PC-9 (cell line): ENCODE measurements at regions not wholly inside any gene's neighbourhood (a gene's known extent, or its start where the extent isn't known, plus 50 kb on each side); places are given as distances from the start of the nearest gene placed in this dataset.

ENCODE experiments used
- BruUV-seq: library from RNA; stranded (reverse); fragments of 400-500 nt; replicated peaks from 2 replicates; lab custom pipeline; 2021; lab: Mats Ljungman, UMichigan
- CTCF ChIA-PET: fragments of 300-600 bp; sonication (Branson Sonifier 250); formaldehyde crosslinking; loops from one replicate; lab custom pipeline; 2022; ENCODE audit warnings: antibody characterized with exemption; lab: Charles Lee
- POLR2A ChIA-PET: fragments of 300-600 bp; sonication (Branson Sonifier 250); formaldehyde crosslinking; loops from one replicate; lab custom pipeline; 2022; ENCODE audit warnings: antibody characterized with exemption; ENCODE audit not compliant: unreplicated experiment; lab: Charles Lee
- DNase-seq, 2 experiments: peaks; one replicate each; pipeline versions ENCODE4 v3.0.0 to v3.0.0-alpha.2; 2015 to 2022; ENCODE audit warnings: mixed read lengths in 1 of 2
- H2AFZ ChIP-seq: fragments of 200-600 bp; sonication (generic); 2 replicates; pipeline ENCODE4 v1.8.1; 2017; ENCODE audit warnings: antibody characterized with exemption
- H3F3A ChIP-seq: fragments of 200-600 bp; sonication (generic); 2 replicates; pipeline ENCODE4 v1.8.1; 2017; ENCODE audit warnings: antibody characterized with exemption, mild to moderate bottlenecking, low read depth; ENCODE audit not compliant: insufficient read depth
- H3K27ac ChIP-seq: fragments of 200-600 bp; sonication (generic); 2 replicates; pipeline ENCODE4 v1.6.1; 2016; ENCODE audit warnings: mixed run types
- H3K27me3 ChIP-seq: fragments of 200-600 bp; sonication (generic); 2 replicates; pipeline ENCODE4 v1.6.1; 2016; ENCODE audit warnings: low read depth, mixed run types; ENCODE audit not compliant: insufficient read depth
- H3K36me3 ChIP-seq: fragments of 200-600 bp; sonication (generic); 2 replicates; pipeline ENCODE4 v1.6.1; 2016; ENCODE audit warnings: low read depth, mixed run types
- H3K4me1 ChIP-seq: fragments of 200-600 bp; sonication (generic); replicated peaks from 2 replicates; pipeline ENCODE4 v1.6.1; 2016; ENCODE audit warnings: mixed run types; ENCODE audit not compliant: insufficient read depth
- H3K4me2 ChIP-seq: fragments of 200-600 bp; sonication (generic); 2 replicates; pipeline ENCODE4 v1.6.1; 2017; ENCODE audit warnings: mixed run types
- H3K4me3 ChIP-seq: fragments of 200-600 bp; sonication (generic); 2 replicates; pipeline ENCODE4 v1.6.1; 2016; ENCODE audit warnings: mixed run types
- H3K79me2 ChIP-seq: fragments of 200-600 bp; sonication (generic); 2 replicates; pipeline ENCODE4 v1.6.1; 2017; ENCODE audit warnings: low read depth, mixed run types
- H3K9me2 ChIP-seq: fragments of 200-600 bp; sonication (generic); 2 replicates; pipeline ENCODE4 v1.8.1; 2017; ENCODE audit warnings: mild to moderate bottlenecking; ENCODE audit not compliant: insufficient read depth
- H3K9me3 ChIP-seq: fragments of 200-600 bp; sonication (generic); 2 replicates; pipeline ENCODE4 v1.8.1; 2016; ENCODE audit warnings: low read depth; ENCODE audit not compliant: insufficient read depth
- H4K20me1 ChIP-seq: fragments of 200-600 bp; sonication (generic); 2 replicates; pipeline ENCODE4 v1.8.1; 2017; ENCODE audit not compliant: insufficient read depth
- EZH2 ChIP-seq: fragments of 200-600 bp; sonication (generic); IDR thresholded peaks from 2 replicates; pipeline ENCODE4 v1.8.0; 2017; ENCODE audit warnings: antibody characterized with exemption, low read depth
- intact Hi-C: fragments of 100-400 bp; cut with micrococcal nuclease; formaldehyde crosslinking; loops from one replicate; pipeline ENCODE4 v1.10.0; 2022; ENCODE audit not compliant: unreplicated experiment
- TF ChIP-seq, protein P1 (sequence below): fragments of 200-600 bp; sonication (generic); conservative IDR thresholded peaks from 2 replicates; pipeline ENCODE4 v1.6.1; 2017; ENCODE audit warnings: mixed run types, antibody characterized with exemption, mild to moderate bottlenecking, moderate library complexity

DNA sequence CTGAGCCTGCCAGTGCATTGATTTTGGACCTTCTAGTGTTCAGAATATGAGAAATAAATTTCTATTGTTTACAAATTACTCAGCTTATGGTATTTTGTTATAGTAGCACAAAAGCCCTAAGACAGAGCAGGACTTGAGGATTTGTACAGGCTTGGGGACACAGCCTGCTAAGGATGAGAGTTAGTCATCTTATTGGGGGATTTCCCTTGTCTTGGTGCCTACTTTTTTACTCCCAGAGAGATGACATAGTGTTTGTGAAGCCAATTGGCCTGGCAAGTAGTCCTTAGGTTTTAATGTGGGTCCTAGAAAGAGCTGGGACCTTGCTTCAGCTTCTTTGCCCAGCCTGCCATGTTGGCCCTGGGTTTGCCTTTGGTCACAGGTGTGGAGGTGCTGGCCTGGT, 364.0 kb downstream of the REEP3 start:
- no peak overlapping the region for H3K4me2 ChIP-seq
- H3K4me1 ChIP-seq, result no peaks in the 10 kb centered on the region
- H3K27ac ChIP-seq, result no peak overlapping the region
- intact Hi-C loops, result no loop called here
- H3K27me3 ChIP-seq, result peaks cover 14% of the 10 kb centered on the region
- no peak overlapping the region for H2AFZ ChIP-seq
- no peak for DNase-seq
- ChIA-PET POLR2A (no interaction called here), CTCF (no interaction called here)
- no peak overlapping the region for H3K4me3 ChIP-seq
- no TSS peak for BruUV-seq
- no peaks in the 10 kb centered on the region for H3F3A ChIP-seq
- TF ChIP-seq EZH2, result no peak
- TF ChIP-seq, protein P1, sequence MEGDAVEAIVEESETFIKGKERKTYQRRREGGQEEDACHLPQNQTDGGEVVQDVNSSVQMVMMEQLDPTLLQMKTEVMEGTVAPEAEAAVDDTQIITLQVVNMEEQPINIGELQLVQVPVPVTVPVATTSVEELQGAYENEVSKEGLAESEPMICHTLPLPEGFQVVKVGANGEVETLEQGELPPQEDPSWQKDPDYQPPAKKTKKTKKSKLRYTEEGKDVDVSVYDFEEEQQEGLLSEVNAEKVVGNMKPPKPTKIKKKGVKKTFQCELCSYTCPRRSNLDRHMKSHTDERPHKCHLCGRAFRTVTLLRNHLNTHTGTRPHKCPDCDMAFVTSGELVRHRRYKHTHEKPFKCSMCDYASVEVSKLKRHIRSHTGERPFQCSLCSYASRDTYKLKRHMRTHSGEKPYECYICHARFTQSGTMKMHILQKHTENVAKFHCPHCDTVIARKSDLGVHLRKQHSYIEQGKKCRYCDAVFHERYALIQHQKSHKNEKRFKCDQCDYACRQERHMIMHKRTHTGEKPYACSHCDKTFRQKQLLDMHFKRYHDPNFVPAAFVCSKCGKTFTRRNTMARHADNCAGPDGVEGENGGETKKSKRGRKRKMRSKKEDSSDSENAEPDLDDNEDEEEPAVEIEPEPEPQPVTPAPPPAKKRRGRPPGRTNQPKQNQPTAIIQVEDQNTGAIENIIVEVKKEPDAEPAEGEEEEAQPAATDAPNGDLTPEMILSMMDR, result no peak
- H3K9me2 ChIP-seq, result no peaks in the 10 kb centered on the region
- no peaks in the 10 kb centered on the region for H4K20me1 ChIP-seq
- no peaks in the 10 kb centered on the region for H3K9me3 ChIP-seq
- H3K36me3 ChIP-seq, result no peaks in the 10 kb centered on the region
- no peaks in the 10 kb centered on the region for H3K79me2 ChIP-seq

DNA sequence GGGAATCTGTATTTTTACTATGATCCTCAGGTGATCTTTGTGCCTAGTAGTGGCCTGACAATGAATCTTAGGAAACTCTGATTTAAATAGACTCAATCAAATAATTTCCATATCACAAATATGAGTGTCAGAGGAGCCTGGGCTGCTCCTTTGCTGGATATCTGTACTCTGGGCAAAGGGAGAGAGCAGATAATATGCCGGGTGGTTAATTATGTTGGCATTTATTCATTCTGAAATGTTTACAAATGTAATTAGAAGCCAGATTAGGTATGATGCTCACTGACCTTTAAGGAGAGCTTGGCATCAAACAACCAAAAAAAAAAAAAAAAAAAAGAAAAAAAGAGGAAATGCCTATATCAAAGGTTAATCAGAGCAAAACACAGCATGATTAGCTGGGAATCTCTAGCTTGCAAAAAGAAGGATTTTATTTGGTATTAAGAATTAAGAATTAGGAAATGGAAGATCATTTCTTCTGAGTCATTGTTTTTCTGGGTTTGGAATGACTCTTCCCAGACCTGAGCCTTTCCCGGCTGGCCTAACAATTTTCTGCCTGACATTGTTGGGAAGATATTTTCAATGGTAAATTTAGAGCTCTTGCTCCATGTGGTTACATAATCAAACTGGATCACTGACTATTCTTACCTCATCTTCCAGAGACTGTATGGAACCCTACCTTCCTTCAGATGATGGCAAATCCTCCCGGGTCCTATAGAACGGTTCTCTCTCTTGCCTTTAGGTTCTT, 365.3 kb downstream of the REEP3 start:
- no peak overlapping the region for H3K27ac ChIP-seq
- no peak overlapping the region for H2AFZ ChIP-seq
- no peaks in the 10 kb centered on the region for H3K4me1 ChIP-seq
- ChIA-PET POLR2A (interaction anchor here (0.6 kb wide), 1 partner anchor 72 kb away, joined by 3 read pairs; no protein-coding TSS in a partner anchor), CTCF (no interaction called here)
- no peak for TF ChIP-seq EZH2
- TF ChIP-seq, protein P1, result no peak
- no peak for DNase-seq
- H3K4me2 ChIP-seq, result no peak overlapping the region
- H4K20me1 ChIP-seq, result no peaks in the 10 kb centered on the region
- no peaks in the 10 kb centered on the region for H3K9me3 ChIP-seq
- H3K4me3 ChIP-seq, result no peak overlapping the region
- no peaks in the 10 kb centered on the region for H3K79me2 ChIP-seq
- intact Hi-C loops, result no loop called here
- no peaks in the 10 kb centered on the region for H3F3A ChIP-seq
- peaks cover 17% of the 10 kb centered on the region for H3K27me3 ChIP-seq
- no peaks in the 10 kb centered on the region for H3K9me2 ChIP-seq
- H3K36me3 ChIP-seq, result no peaks in the 10 kb centered on the region
- BruUV-seq, result no TSS peak

DNA sequence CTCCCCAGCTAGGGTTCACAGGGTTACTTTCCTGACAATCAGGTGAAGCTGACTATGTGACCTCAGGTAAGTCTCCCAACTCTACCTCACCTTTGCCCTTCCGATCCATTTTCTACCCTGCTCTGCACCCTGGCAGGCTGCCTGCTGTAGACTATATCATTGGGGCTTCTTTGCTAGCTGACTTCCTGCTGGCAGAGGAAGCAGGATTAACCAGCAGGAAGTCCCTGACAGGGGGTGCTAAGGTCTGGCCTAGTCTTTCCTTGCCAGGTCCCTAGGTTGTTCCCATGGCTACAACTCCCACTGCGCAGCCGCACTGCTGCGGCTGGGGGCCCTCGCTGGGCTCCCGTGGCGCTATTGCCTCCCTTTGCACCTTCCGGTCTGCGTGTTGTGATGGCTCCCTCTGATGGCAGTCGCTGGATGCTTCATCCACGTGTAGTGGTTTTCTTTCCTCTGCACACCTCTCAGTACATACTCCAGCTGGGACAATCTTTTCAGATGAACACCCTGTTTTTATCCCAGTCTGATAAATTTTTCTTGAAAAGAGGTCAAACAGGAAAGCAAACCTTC, 365.9 kb downstream of the REEP3 start:
- no peaks in the 10 kb centered on the region for H3K4me1 ChIP-seq
- no TSS peak for BruUV-seq
- no peaks in the 10 kb centered on the region for H3K9me3 ChIP-seq
- POLR2A ChIA-PET, result interaction anchor here (0.6 kb wide), 1 partner anchor 72 kb away, joined by 3 read pairs; no protein-coding TSS in a partner anchor
- TF ChIP-seq EZH2, result no peak
- TF ChIP-seq, protein P1, result no peak
- no peaks in the 10 kb centered on the region for H3K36me3 ChIP-seq
- intact Hi-C loops, result no loop called here
- DNase-seq, result no peak
- no peak overlapping the region for H3K4me2 ChIP-seq
- no peak overlapping the region for H3K4me3 ChIP-seq
- peaks cover 17% of the 10 kb centered on the region for H3K27me3 ChIP-seq
- no peaks in the 10 kb centered on the region for H3F3A ChIP-seq
- H3K27ac ChIP-seq, result no peak overlapping the region
- no peaks in the 10 kb centered on the region for H3K79me2 ChIP-seq
- H2AFZ ChIP-seq, result no peak overlapping the region
- H3K9me2 ChIP-seq, result no peaks in the 10 kb centered on the region
- CTCF ChIA-PET, result no interaction called here
- no peaks in the 10 kb centered on the region for H4K20me1 ChIP-seq
